ENCODE measurements at regions not wholly inside any gene's neighbourhood (a gene's known extent, or its start where the extent isn't known, plus 50 kb on each side); places are given as distances from the start of the nearest gene placed in this dataset.
"Not testable (repeated sequence)": the region's sequence is repeated elsewhere in the genome, so short reads cannot be mapped to it uniquely, and the experiment has no call there.

GRCh38 chr13:93017493-93018112 is 209.0 kb upstream of the GPC6 start:
- DNase-seq (ENCODE audit: low spot score): no peak

GRCh38 chr13:93023929-93024328 is 202.7 kb upstream of the GPC6 start:
- no peak for DNase-seq (ENCODE audit: low spot score)

DNA sequence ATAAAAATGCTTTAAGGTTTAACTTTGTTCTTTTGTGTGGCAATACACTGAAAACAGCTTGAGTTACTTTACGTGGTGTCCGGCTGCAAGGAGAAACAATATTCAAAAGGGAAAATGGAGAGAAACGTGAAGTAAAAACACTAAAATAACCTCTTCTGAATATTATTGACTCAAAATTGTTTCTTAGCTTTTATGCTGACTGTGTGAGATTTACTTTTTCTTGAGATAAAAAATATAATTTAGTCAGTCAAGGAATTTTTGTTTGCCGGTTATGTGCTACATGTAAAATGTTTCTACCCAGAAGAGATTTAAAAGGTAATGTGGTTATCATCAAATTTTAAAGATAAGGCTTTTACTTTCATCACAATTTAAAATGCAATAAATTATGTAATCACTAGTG is 200.6 kb upstream of the GPC6 start:
- no peak for DNase-seq (ENCODE audit: low spot score)

GRCh38 chr13:93029536-93029935 is 197.1 kb upstream of the GPC6 start:
- DNase-seq (ENCODE audit: low spot score): no peak

DNA sequence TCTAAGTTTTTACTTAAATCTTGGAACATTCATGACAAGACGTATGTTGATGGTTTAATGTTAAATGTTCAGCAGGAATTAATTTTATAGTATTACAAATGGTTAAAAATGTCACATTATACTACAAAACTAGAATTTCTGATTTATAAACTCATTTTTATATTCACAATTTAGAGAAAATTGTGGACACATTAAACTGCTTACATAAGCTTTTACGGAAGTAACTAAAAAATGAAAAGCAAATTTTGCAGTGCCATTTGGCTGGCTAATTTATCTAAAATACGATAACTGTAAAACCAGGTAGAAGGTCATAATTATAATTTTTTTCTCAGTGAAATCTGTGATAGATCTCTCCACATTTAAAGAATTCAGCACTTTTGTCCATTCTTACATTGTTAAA is 190.2 kb upstream of the GPC6 start:
- DNase-seq (ENCODE audit: low spot score): no peak

GRCh38 chr13:93037780-93038179 is 188.8 kb upstream of the GPC6 start:
- DNase-seq (ENCODE audit: low spot score): no peak

GRCh38 chr13:93038187-93038586 is 188.4 kb upstream of the GPC6 start:
- DNase-seq (ENCODE audit: low spot score): no peak

DNA sequence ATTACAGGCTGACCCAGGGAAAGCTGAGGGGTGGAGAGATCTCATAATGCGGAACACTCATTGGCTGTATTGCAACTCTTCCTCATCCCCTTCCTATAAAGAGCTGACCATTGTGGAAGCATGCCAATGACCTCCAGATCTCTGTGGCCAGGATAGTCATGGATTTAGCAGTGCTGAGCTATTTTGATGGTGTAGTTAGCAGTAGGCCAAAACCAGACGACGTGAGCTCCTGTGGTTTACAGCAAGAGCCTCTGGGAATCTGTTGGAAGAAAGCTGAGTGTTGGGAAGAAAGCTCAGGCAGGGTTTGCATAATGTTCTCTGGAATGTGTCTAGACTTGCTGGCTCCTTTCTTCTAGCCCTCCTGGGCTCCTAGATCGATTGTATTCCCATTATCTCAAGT is 187.5 kb upstream of the GPC6 start:
- DNase-seq (ENCODE audit: low spot score): no peak

DNA sequence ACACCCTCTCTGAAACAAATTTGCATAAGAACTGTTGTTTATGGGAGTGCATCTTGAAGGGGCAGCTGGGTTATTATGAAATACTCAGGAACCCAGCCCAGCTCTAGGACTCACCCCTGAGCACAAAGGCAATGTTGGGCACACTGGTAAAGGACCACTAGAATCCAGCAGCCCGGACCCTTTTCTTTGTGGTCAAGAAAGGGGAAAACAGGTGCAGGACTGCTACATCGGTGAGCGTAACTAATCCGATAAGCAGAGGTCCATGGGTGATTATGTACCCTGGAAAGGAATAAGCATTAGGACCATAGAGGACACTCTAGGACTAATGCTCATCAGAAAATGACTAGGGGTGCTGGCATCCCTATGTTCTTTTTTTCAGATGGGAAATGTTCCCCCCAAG is 185.0 kb upstream of the GPC6 start:
- DNase-seq (ENCODE audit: low spot score): not testable (repeated sequence)

GRCh38 chr13:93045836-93046235 is 180.8 kb upstream of the GPC6 start:
- no peak for DNase-seq (ENCODE audit: low spot score)

GRCh38 chr13:93055233-93055632 is 171.4 kb upstream of the GPC6 start:
- DNase-seq (ENCODE audit: low spot score): no peak

- DNase-seq (ENCODE audit: low spot score): no peak
Measured at GRCh38 chr13:93058301-93058700, 168.3 kb upstream of the GPC6 start.

GRCh38 chr13:93060144-93060543 is 166.5 kb upstream of the GPC6 start:
- no peak for DNase-seq (ENCODE audit: low spot score)

DNA sequence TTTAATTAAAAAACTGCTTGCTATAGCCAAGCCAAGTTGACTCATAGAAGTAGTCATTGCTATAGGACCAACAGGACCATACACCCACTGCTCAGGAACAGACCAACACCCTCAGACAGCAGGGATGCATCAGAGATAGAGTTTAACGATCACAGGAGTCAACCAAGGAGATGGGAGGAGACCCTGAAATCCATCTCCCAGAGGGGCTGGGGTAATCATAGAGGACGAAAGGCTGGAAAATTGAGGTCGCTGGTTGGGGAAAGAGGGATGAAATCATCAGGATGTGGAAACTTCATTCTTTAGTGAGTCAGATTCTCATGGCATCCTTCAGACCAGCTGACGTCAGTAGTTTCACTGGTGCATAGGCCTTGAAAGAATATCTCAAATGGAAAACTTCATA is 160.4 kb upstream of the GPC6 start:
- no peak for DNase-seq (ENCODE audit: low spot score)

DNA sequence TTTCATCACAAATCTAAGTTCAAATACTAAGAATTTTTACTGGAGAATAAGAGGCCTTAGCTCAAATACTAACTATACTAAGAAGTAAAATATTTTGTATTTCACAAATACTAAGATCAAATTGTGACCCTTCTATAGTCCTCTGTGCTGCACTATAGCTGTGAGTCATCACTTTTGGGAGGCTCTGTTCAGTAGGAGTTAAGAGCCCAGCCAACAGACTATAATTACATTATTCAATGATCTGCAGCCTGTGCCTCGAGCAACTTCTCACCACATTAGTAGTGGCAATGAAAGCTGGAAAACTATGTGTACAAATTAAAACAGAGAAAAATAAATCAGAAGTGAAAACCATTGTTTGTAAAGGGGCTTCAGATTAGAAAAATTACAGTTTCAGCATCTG is 147.3 kb upstream of the GPC6 start:
- no peak for DNase-seq (ENCODE audit: low spot score)

GRCh38 chr13:93080166-93080565 is 146.4 kb upstream of the GPC6 start:
- no peak for DNase-seq (ENCODE audit: low spot score)

GRCh38 chr13:93080587-93080986 is 146.0 kb upstream of the GPC6 start:
- DNase-seq (ENCODE audit: low spot score): peak; percentile 37

- no peak for DNase-seq (ENCODE audit: low spot score)
Measured at GRCh38 chr13:93086329-93086728, 140.3 kb upstream of the GPC6 start.

- no peak for DNase-seq (ENCODE audit: low spot score)
Measured at GRCh38 chr13:93098972-93099371, 127.6 kb upstream of the GPC6 start.

DNA sequence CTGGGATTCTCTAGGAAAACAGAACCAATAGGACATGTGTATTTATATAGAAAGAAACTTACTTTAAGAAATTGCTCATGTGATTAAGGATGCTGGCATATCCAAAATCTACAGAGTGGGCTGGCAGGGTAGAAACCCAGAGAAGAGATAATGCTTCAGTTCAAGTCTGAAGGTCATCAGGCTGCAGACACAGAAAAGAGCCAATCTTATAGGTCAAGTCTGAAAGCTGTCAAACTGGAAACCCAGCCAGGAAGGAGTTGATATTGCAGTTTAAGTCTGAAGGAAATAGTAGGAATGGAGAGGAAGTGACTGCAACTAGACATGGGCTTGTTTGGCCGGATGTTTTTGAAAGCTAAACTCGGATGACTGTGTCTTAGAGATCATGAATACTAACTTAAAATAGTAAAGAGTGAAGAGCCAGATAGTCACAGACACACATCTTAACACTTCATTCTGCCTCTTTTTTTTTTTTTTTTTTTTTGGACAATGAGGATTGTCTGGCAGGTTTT is 125.3 kb upstream of the GPC6 start:
- DNase-seq (ENCODE audit: low spot score): no peak

- DNase-seq (ENCODE audit: low spot score): no peak
Measured at GRCh38 chr13:93104270-93104669, 122.3 kb upstream of the GPC6 start.

DNA sequence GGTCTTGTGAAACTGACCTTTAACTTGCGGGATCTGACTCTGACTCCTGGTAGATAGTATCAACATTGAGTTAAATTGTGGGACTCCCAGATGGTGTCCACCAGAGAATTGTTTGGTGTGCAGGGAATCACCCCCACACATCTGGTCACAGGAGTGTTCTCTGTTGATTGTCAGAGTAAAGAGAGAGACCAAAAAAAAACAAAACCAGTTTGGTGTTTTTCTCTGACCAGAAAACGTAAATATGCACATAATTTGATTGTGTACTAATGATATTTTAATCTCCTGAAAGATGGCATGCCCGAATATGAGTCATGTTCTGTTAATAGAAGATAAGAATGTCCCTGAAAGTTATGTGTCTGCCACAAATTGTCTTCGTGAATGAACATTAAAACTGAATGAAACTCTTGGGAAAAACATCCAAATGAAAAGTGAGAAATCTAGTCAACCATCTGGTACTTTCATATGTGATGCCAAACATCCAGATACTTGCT is 118.5 kb upstream of the GPC6 start:
- no peak for DNase-seq (ENCODE audit: low spot score)

DNA sequence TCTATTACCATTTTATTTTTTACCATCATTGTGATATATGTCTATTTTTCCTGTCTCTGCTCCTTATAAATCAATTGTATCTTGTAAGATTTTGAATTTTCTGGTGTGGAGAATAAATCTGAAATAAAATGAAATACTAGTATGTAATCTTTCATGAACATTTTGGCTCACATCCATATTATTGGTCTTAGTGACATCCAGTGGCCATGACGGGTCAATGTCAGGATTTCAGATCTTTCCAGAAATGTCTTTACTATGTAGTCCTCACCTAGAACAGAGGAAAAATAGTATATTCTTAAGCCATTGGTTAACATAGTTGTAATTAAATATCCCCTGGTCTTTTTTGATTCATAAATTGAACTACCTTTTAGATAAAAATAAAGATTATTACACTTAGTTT is 109.8 kb upstream of the GPC6 start:
- no peak for DNase-seq (ENCODE audit: low spot score)

GRCh38 chr13:93118081-93118615 is 108.5 kb upstream of the GPC6 start:
- no peak for DNase-seq (ENCODE audit: low spot score)

Data from SW480 (cell line).